ENCODE measurements at regions not wholly inside any gene's neighbourhood (a gene's known extent, or its start where the extent isn't known, plus 50 kb on each side); places are given as distances from the start of the nearest gene placed in this dataset.
A peak's percentile ranks its signal among the peaks of the same experiment; 100 is the strongest.

DNA sequence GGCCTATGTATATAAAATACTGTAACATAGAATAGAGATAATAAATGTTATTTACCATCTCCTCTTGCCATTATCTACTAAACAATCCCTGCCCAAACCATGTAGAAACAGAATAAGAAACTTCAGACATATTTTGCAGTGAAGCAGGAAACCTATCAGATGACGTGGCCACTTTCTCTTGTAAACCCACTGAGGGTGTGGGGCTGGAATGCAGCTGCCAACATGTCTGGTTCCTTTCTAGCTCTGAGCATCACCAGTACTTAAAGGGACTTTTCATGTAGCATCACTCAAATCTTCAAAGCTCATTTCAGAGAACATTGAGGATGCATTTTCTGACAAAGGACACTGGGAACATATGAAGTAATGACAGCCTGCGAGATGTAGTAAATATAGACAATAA lies 251.8 kb downstream of the LPIN1 start:
- intact Hi-C loops (cut with micrococcal nuclease): no loop called here
- Mint-ChIP-seq H3K27ac (no peak overlapping the region), H3K4me1 (peaks cover 21% of the 10 kb centered on the region), H3K4me3 (no peak overlapping the region), H3K27me3 (no peaks in the 10 kb centered on the region), H3K9me3 (peaks cover 5% of the 10 kb centered on the region), H3K36me3 (ENCODE audit: low read depth) (no peaks in the 10 kb centered on the region)
- TF ChIP-seq, protein P1, sequence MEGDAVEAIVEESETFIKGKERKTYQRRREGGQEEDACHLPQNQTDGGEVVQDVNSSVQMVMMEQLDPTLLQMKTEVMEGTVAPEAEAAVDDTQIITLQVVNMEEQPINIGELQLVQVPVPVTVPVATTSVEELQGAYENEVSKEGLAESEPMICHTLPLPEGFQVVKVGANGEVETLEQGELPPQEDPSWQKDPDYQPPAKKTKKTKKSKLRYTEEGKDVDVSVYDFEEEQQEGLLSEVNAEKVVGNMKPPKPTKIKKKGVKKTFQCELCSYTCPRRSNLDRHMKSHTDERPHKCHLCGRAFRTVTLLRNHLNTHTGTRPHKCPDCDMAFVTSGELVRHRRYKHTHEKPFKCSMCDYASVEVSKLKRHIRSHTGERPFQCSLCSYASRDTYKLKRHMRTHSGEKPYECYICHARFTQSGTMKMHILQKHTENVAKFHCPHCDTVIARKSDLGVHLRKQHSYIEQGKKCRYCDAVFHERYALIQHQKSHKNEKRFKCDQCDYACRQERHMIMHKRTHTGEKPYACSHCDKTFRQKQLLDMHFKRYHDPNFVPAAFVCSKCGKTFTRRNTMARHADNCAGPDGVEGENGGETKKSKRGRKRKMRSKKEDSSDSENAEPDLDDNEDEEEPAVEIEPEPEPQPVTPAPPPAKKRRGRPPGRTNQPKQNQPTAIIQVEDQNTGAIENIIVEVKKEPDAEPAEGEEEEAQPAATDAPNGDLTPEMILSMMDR (IDR thresholded peaks at IDR 0.05): no peak
- ATAC-seq (ENCODE audit: low read depth) (peak; percentile 49), DNase-seq (no peak)
- CTCF ChIA-PET: no interaction called here
- POLR2A ChIA-PET: no interaction called here

DNA sequence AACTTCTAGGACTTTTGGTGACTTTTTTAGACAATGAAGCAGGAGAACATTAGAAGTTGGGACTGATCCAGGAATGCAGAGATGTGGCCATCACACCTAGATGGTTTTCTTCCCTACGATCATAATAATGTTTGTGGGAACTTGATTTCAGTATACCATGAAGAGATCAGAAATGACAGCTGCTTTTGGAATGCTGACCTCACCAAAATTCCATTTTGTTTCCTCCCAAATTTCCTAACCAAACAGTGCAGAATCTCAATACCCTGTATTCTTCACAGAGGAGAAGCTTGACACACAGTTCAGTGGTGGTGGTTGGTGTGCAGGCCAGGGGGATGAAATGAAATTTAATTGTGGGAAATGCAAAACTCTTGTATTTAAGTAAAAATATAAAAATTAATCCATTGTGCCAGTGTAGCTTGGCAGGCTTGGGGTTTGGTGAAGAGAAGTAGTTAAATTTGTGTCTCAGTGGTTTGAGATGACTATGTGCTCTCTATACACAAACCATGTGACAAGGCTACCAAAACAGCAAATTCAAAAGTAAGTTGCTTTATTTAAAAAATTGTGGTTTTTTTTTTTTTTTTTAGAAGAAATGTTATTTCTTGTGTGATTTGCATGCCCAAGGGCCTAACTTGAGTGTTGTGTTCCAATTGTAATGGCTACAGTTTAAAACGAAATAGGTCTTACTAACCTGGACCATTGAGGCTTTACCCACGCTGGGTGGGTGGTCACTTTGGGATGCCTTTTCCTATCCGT lies 252.4 kb downstream of the LPIN1 start:
- Mint-ChIP-seq H3K9me3 (peaks cover 5% of the 10 kb centered on the region), H3K36me3 (ENCODE audit: low read depth) (no peaks in the 10 kb centered on the region), H3K27me3 (no peaks in the 10 kb centered on the region), H3K27ac (no peak overlapping the region), H3K4me3 (no peak overlapping the region), H3K4me1 (peaks cover 21% of the 10 kb centered on the region)
- intact Hi-C loops (cut with micrococcal nuclease): no loop called here
- DNase-seq (no peak), ATAC-seq (ENCODE audit: low read depth) (peak; percentile 45)
- POLR2A ChIA-PET: interaction anchor here (0.7 kb wide), 1 partner anchor 143 kb away, joined by 3 read pairs; no protein-coding TSS in a partner anchor
- TF ChIP-seq, protein P1 (IDR thresholded peaks at IDR 0.05): no peak
- CTCF ChIA-PET: no interaction called here

DNA sequence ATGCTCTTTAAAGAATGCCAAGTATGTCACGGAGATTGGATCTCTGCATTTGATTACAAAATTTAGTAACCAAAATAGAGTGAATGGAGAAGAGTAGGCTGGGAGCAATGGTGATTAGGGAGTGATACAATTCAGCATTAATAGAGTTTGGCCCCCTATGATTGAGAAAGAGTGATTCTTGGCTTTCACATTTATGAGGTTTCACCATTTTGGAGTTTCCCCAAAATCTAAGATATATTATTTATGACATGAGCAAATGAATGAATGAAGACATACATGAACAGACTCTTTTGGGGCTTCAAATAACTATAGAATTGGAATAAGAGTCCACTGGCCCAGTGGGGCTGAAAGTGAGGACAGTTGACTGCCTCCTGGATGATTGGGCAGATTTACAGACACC lies 255.2 kb downstream of the LPIN1 start:
- ATAC-seq (ENCODE audit: low read depth) (no peak), DNase-seq (no peak)
- Mint-ChIP-seq H3K4me1 (peaks cover 40% of the 10 kb centered on the region), H3K4me3 (no peak overlapping the region), H3K27ac (no peak overlapping the region), H3K27me3 (no peaks in the 10 kb centered on the region), H3K9me3 (no peaks in the 10 kb centered on the region), H3K36me3 (ENCODE audit: low read depth) (no peaks in the 10 kb centered on the region)
- ChIA-PET POLR2A (no interaction called here), CTCF (no interaction called here)
- TF ChIP-seq, protein P1 (IDR thresholded peaks at IDR 0.05): no peak
- intact Hi-C loops (cut with micrococcal nuclease): loop anchor here (10.0 kb wide), 1 partner anchor 137 kb away; no protein-coding TSS in a partner anchor

DNA sequence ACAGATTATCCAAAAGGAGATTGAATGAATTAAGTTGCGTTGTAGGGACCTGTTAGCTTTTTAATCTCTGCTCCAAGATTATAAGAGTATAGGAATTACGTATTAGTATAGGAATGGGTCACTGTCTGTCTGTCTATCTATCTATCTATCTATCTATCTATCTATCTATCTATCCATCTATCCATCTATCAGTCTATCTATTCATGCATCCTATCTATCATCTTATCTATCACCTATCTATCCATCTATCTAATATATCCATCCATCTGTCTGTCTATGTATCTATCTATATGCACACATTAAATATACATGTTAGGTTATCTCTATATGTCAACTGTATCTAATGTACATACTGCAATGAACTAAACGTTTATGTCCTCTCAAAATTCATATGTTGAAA lies 255.8 kb downstream of the LPIN1 start:
- DNase-seq: no peak
- no peaks in the 10 kb centered on the region for H3K9me3 Mint-ChIP-seq
- no peaks in the 10 kb centered on the region for H3K27me3 Mint-ChIP-seq
- POLR2A ChIA-PET: no interaction called here
- CTCF ChIA-PET: no interaction called here
- H3K4me1 Mint-ChIP-seq: peaks cover 44% of the 10 kb centered on the region
- intact Hi-C loops (cut with micrococcal nuclease): loop anchor here (10.0 kb wide), 1 partner anchor 137 kb away; no protein-coding TSS in a partner anchor
- H3K27ac Mint-ChIP-seq: no peak overlapping the region
- H3K4me3 Mint-ChIP-seq: no peak overlapping the region
- H3K36me3 Mint-ChIP-seq (ENCODE audit: low read depth): no peaks in the 10 kb centered on the region
- ATAC-seq (ENCODE audit: low read depth): no peak
- TF ChIP-seq, protein P1 (IDR thresholded peaks at IDR 0.05): no peak

DNA sequence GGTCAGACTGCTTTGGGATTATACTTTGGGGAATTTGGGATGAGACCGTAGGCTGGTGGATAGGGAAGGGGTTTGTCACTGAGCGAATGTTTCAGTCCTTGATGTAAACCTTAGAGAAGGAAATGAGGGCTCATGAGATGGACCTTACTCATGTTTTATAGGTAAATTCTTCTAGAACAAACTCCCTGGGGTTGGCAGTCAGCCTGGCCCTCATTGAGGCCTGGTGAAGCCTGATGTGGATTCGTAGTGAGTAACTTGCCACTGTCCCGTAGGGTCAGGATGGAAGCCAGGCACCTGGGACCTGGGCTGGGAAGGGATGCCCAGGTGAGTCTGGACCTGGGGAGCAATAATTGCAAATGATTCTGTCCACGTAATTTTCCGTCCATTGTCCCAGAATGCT lies 258.3 kb downstream of the LPIN1 start:
- Mint-ChIP-seq H3K4me3 (no peak overlapping the region), H3K4me1 (peaks cover 47% of the 10 kb centered on the region), H3K27me3 (no peaks in the 10 kb centered on the region), H3K36me3 (ENCODE audit: low read depth) (no peaks in the 10 kb centered on the region), H3K9me3 (no peaks in the 10 kb centered on the region), H3K27ac (no peak overlapping the region)
- DNase-seq: no peak
- POLR2A ChIA-PET: no interaction called here
- intact Hi-C loops (cut with micrococcal nuclease): loop anchor here (5.0 to 10.0 kb wide), 4 partner anchors 43 to 140 kb away; no protein-coding TSS in a partner anchor
- ATAC-seq (ENCODE audit: low read depth): no peak
- TF ChIP-seq, protein P1 (IDR thresholded peaks at IDR 0.05): no peak
- CTCF ChIA-PET: no interaction called here
